ENCODE measurements at regions not wholly inside any gene's neighbourhood (a gene's known extent, or its start where the extent isn't known, plus 50 kb on each side); places are given as distances from the start of the nearest gene placed in this dataset.

- no peak for TF ChIP-seq CTCF (IDR thresholded peaks at IDR 0.05)
- no peak for TF ChIP-seq POLR2A (IDR thresholded peaks at IDR 0.05)
Observed at GRCh38 chr9:108085294-108085693, 595.7 kb upstream of the KLF4 start.

Measured in right lobe of liver (tissue), 4 donors.